ENCODE measurements at regions not wholly inside any gene's neighbourhood (a gene's known extent, or its start where the extent isn't known, plus 50 kb on each side); places are given as distances from the start of the nearest gene placed in this dataset.
"Not testable (repeated sequence)": the region's sequence is repeated elsewhere in the genome, so short reads cannot be mapped to it uniquely, and the experiment has no call there.

DNA sequence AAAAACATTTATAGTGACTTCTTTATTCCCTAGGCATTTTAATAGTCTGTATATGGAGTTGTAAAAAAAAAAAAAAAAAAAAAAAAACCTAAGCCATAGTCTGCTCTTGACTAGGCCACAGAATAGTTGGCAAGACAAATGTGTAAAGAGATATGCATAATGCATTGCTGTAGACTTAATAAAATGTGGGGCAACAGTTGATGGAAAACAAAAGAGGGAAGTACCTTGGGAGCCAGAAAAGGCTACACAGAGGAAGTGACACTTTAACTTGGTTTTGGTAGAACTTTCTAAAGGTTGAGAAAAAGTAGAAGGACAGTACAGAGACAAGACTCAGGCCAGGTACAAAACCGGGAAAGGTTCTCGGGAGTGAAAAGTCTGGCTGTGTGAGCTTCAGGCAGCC is 802.9 kb upstream of the ADAMTS5 start:
- no peak for DNase-seq (ENCODE audit: low read depth, low spot score)
- H3K4me1 ChIP-seq (ENCODE audit: control insufficient read depth, extremely low read depth, insufficient read depth, low read length): peaks cover 14% of the 10 kb centered on the region
- ChIA-PET POLR2A (no interaction called here), CTCF (no interaction called here)
- H3K9me1 ChIP-seq (replicated peaks; ENCODE audit: control insufficient read depth, extremely low read depth, insufficient read depth, low read length): no peaks in the 10 kb centered on the region
- no peaks in the 10 kb centered on the region for H3K9me3 ChIP-seq (replicated peaks; ENCODE audit: control insufficient read depth, insufficient read depth, low read length)
- H3K79me2 ChIP-seq (ENCODE audit: control insufficient read depth, insufficient read depth, low read length): no peaks in the 10 kb centered on the region
- no peak for FAIRE-seq
- no peak overlapping the region for H3K27ac ChIP-seq (ENCODE audit: insufficient read depth, low read depth, low read length)
- H3K27me3 ChIP-seq (ENCODE audit: control insufficient read depth in 2 of 2, insufficient read depth in 2 of 2, low read length in 2 of 2): no peaks in the 10 kb centered on the region
- H3K36me3 ChIP-seq (ENCODE audit: control insufficient read depth in 2 of 2, extremely low read depth in 1 of 2, insufficient read depth in 2 of 2, low read length in 2 of 2): no peaks in the 10 kb centered on the region
- no peaks in the 10 kb centered on the region for H4K20me1 ChIP-seq (replicated peaks; ENCODE audit: control insufficient read depth, extremely low read depth, insufficient read depth, low read length)
- no peak overlapping the region for H2AFZ ChIP-seq (ENCODE audit: low read depth, low read length)
- TF ChIP-seq, protein P1, sequence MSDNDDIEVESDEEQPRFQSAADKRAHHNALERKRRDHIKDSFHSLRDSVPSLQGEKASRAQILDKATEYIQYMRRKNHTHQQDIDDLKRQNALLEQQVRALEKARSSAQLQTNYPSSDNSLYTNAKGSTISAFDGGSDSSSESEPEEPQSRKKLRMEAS (IDR thresholded peaks at IDR 0.05; ENCODE audit: insufficient read depth, insufficient read length): no peak
- no peak for TF ChIP-seq EZH2 (IDR thresholded peaks at IDR 0.05; ENCODE audit: borderline replicate concordance, low read depth, low read length, severe bottlenecking)
- TF ChIP-seq POLR2A (IDR thresholded peaks at IDR 0.05; ENCODE audit: low read depth, low read length): no peak
- TF ChIP-seq MYC (IDR thresholded peaks at IDR 0.05; ENCODE audit: low read depth, low read length): no peak
- TF ChIP-seq, protein P2, sequence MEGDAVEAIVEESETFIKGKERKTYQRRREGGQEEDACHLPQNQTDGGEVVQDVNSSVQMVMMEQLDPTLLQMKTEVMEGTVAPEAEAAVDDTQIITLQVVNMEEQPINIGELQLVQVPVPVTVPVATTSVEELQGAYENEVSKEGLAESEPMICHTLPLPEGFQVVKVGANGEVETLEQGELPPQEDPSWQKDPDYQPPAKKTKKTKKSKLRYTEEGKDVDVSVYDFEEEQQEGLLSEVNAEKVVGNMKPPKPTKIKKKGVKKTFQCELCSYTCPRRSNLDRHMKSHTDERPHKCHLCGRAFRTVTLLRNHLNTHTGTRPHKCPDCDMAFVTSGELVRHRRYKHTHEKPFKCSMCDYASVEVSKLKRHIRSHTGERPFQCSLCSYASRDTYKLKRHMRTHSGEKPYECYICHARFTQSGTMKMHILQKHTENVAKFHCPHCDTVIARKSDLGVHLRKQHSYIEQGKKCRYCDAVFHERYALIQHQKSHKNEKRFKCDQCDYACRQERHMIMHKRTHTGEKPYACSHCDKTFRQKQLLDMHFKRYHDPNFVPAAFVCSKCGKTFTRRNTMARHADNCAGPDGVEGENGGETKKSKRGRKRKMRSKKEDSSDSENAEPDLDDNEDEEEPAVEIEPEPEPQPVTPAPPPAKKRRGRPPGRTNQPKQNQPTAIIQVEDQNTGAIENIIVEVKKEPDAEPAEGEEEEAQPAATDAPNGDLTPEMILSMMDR (IDR thresholded peaks at IDR 0.05; ENCODE audit: extremely low read depth in 1 of 2, insufficient read depth in 1 of 2, low read depth in 1 of 2, low read length in 2 of 2): no peak
- TF ChIP-seq POLR2AphosphoS5 (IDR thresholded peaks at IDR 0.05; ENCODE audit: insufficient read depth, low read depth, low read length): no peak
- TF ChIP-seq JUN (IDR thresholded peaks at IDR 0.05; ENCODE audit: borderline replicate concordance, insufficient read depth, insufficient read length, low read depth): no peak
- no peak for TF ChIP-seq GATA2 (IDR thresholded peaks at IDR 0.05; ENCODE audit: insufficient read depth, insufficient read length, low read depth, low read length)
- no peak for TF ChIP-seq FOS (IDR thresholded peaks at IDR 0.05; ENCODE audit: borderline replicate concordance, insufficient read depth, low read length)
- H3K4me3 ChIP-seq (replicated peaks in 1 of 3; ENCODE audit: insufficient read depth in 1 of 3, low read depth in 1 of 3, low read length in 3 of 3): no peak overlapping the region
- dilution Hi-C loops (cut with MboI; ENCODE audit: extremely low pct_ligation_motif_present, low sequenced_read_pairs) (no loop called here), intact Hi-C loops (cut with micrococcal nuclease) (no loop called here)
- H3K4me2 ChIP-seq (ENCODE audit: insufficient read depth, low read length): no peak overlapping the region
- BruUV-seq (replicated peaks): no TSS peak
- H3K9ac ChIP-seq (replicated peaks; ENCODE audit: extremely low read depth, insufficient read depth, low read length): no peak overlapping the region

DNA sequence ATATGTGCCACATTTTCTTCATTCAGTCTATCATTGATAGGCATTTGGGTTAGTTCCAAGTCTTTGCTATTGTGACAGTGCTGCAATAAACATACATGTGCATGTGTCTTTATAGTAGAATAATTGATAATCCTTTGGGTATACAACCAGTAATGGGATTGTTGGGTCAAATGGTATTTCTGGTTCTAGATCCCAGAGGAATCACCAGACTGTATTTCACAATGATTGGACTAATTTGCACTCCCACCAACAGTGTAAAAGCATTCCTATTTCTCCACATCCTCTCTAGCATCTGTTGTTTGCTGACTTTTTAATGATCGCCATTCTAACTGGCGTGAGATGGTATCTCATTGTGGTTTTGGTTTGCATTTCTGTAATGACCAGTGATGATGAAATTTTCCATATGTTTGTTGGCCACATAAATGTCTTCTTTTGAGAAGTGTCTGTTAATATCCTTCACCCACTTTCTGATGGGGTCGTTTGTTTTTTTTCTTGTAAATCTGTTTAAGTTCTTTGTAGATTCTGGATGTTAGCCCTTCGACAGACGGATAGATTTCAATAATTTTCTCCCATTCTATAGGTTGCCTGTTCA is 801.3 kb upstream of the ADAMTS5 start:
- H3K27me3 ChIP-seq (ENCODE audit: control insufficient read depth in 2 of 2, insufficient read depth in 2 of 2, low read length in 2 of 2); H2AFZ ChIP-seq (ENCODE audit: low read depth, low read length); H3K9ac ChIP-seq (replicated peaks; ENCODE audit: extremely low read depth, insufficient read depth, low read length); H3K4me2 ChIP-seq (ENCODE audit: insufficient read depth, low read length); H3K79me2 ChIP-seq (ENCODE audit: control insufficient read depth, insufficient read depth, low read length); H4K20me1 ChIP-seq (replicated peaks; ENCODE audit: control insufficient read depth, extremely low read depth, insufficient read depth, low read length); H3K4me3 ChIP-seq (replicated peaks in 1 of 3; ENCODE audit: insufficient read depth in 1 of 3, low read depth in 1 of 3, low read length in 3 of 3); DNase-seq (ENCODE audit: low read depth, low spot score); BruUV-seq (replicated peaks); CTCF ChIA-PET; intact Hi-C loops (cut with micrococcal nuclease); POLR2A ChIA-PET; H3K9me3 ChIP-seq (replicated peaks; ENCODE audit: control insufficient read depth, insufficient read depth, low read length); H3K27ac ChIP-seq (ENCODE audit: insufficient read depth, low read depth, low read length); FAIRE-seq; H3K36me3 ChIP-seq (ENCODE audit: control insufficient read depth in 2 of 2, extremely low read depth in 1 of 2, insufficient read depth in 2 of 2, low read length in 2 of 2); H3K9me1 ChIP-seq (replicated peaks; ENCODE audit: control insufficient read depth, extremely low read depth, insufficient read depth, low read length); dilution Hi-C loops (cut with MboI; ENCODE audit: extremely low pct_ligation_motif_present, low sequenced_read_pairs): not testable (repeated sequence)
- H3K4me1 ChIP-seq (ENCODE audit: control insufficient read depth, extremely low read depth, insufficient read depth, low read length): peaks cover 14% of the 10 kb centered on the region
